ENCODE measurements at regions not wholly inside any gene's neighbourhood (a gene's known extent, or its start where the extent isn't known, plus 50 kb on each side); places are given as distances from the start of the nearest gene placed in this dataset.
"Not testable (repeated sequence)": the region's sequence is repeated elsewhere in the genome, so short reads cannot be mapped to it uniquely, and the experiment has no call there.

- H3K9ac ChIP-seq (ENCODE audit: low read depth, low read length) = no peak overlapping the region
- H3K36me3 ChIP-seq (ENCODE audit: insufficient read depth, low read length) = no peaks in the 10 kb centered on the region
- peaks cover 12% of the 10 kb centered on the region; the same call in 1 of the 2 replicates for H3K4me1 ChIP-seq (ENCODE audit: insufficient read depth, low read length)
These were observed 339.2 kb upstream of the ONECUT1 start for GRCh38 chr15:53129121-53129904.

GRCh38 chr15:53128652-53129051 is 338.5 kb upstream of the ONECUT1 start:
- H3K4me1 ChIP-seq (ENCODE audit: insufficient read depth, low read length) = peaks cover 12% of the 10 kb centered on the region; the same call in 1 of the 2 replicates
- H3K36me3 ChIP-seq (ENCODE audit: insufficient read depth, low read length) = no peaks in the 10 kb centered on the region
- no peaks in the 10 kb centered on the region for H3K9me3 ChIP-seq (ENCODE audit: control insufficient read depth, insufficient read depth, low read length)
- no peak overlapping the region for H3K9ac ChIP-seq (ENCODE audit: low read depth, low read length)

More at GRCh38 chr15:53129121-53129904, 339.2 kb upstream of the ONECUT1 start:
- H3K9me3 ChIP-seq (ENCODE audit: control insufficient read depth, insufficient read depth, low read length) = no peaks in the 10 kb centered on the region

GRCh38 chr15:53126144-53126543 is 336.0 kb upstream of the ONECUT1 start:
- no peak overlapping the region for H3K9ac ChIP-seq (ENCODE audit: low read depth, low read length)
- H3K36me3 ChIP-seq (ENCODE audit: insufficient read depth, low read length) = no peaks in the 10 kb centered on the region
- peaks cover 12% of the 10 kb centered on the region; the same call in 1 of the 2 replicates for H3K4me1 ChIP-seq (ENCODE audit: insufficient read depth, low read length)
- H3K9me3 ChIP-seq (ENCODE audit: control insufficient read depth, insufficient read depth, low read length) = no peaks in the 10 kb centered on the region

GRCh38 chr15:53122818-53123217 is 332.7 kb upstream of the ONECUT1 start:
- Histone ChIP-seq H3K9ac (ENCODE audit: low read depth, low read length) (no peak overlapping the region), H3K36me3 (ENCODE audit: insufficient read depth, low read length) (no peaks in the 10 kb centered on the region), H3K4me1 (ENCODE audit: insufficient read depth, low read length) (no peaks in the 10 kb centered on the region), H3K9me3 (ENCODE audit: control insufficient read depth, insufficient read depth, low read length) (no peaks in the 10 kb centered on the region)

- not testable (repeated sequence) for H3K36me3 ChIP-seq (ENCODE audit: insufficient read depth, low read length); H3K9me3 ChIP-seq (ENCODE audit: control insufficient read depth, insufficient read depth, low read length); H3K9ac ChIP-seq (ENCODE audit: low read depth, low read length); H3K4me1 ChIP-seq (ENCODE audit: insufficient read depth, low read length)
These were observed 326.8 kb upstream of the ONECUT1 start for GRCh38 chr15:53116915-53117314.

GRCh38 chr15:53116169-53116568 is 326.0 kb upstream of the ONECUT1 start:
- Histone ChIP-seq H3K36me3 (ENCODE audit: insufficient read depth, low read length) (no peaks in the 10 kb centered on the region), H3K9ac (ENCODE audit: low read depth, low read length) (no peak overlapping the region), H3K4me1 (ENCODE audit: insufficient read depth, low read length) (peaks cover 6% of the 10 kb centered on the region; the same call in 1 of the 2 replicates), H3K9me3 (ENCODE audit: control insufficient read depth, insufficient read depth, low read length) (peaks cover 2% of the 10 kb centered on the region; the same call in 1 of the 2 replicates)

- no peaks in the 10 kb centered on the region for H3K36me3 ChIP-seq (ENCODE audit: insufficient read depth, low read length)
- H3K9me3 ChIP-seq (ENCODE audit: control insufficient read depth, insufficient read depth, low read length) = peaks cover 2% of the 10 kb centered on the region; the same call in 1 of the 2 replicates
- H3K4me1 ChIP-seq (ENCODE audit: insufficient read depth, low read length) = peaks cover 10% of the 10 kb centered on the region; the same call in 1 of the 2 replicates
- H3K9ac ChIP-seq (ENCODE audit: low read depth, low read length) = no peak overlapping the region
These were observed 325.4 kb upstream of the ONECUT1 start for GRCh38 chr15:53115563-53115962.

GRCh38 chr15:53114960-53115359 is 324.8 kb upstream of the ONECUT1 start:
- Histone ChIP-seq H3K4me1 (ENCODE audit: insufficient read depth, low read length) (peaks cover 10% of the 10 kb centered on the region; the same call in 1 of the 2 replicates), H3K36me3 (ENCODE audit: insufficient read depth, low read length) (no peaks in the 10 kb centered on the region), H3K9ac (ENCODE audit: low read depth, low read length) (no peak overlapping the region), H3K9me3 (ENCODE audit: control insufficient read depth, insufficient read depth, low read length) (peaks cover 2% of the 10 kb centered on the region; the same call in 1 of the 2 replicates)

- no peak overlapping the region for H3K9ac ChIP-seq (ENCODE audit: low read depth, low read length)
- H3K36me3 ChIP-seq (ENCODE audit: insufficient read depth, low read length) = no peaks in the 10 kb centered on the region
- H3K9me3 ChIP-seq (ENCODE audit: control insufficient read depth, insufficient read depth, low read length) = no peaks in the 10 kb centered on the region
- peaks cover 10% of the 10 kb centered on the region; the same call in 1 of the 2 replicates for H3K4me1 ChIP-seq (ENCODE audit: insufficient read depth, low read length)
These were observed 320.9 kb upstream of the ONECUT1 start for GRCh38 chr15:53110999-53111398.

- H3K4me1 ChIP-seq (ENCODE audit: insufficient read depth, low read length) = peaks cover 10% of the 10 kb centered on the region; the same call in 1 of the 2 replicates
- no peaks in the 10 kb centered on the region for H3K9me3 ChIP-seq (ENCODE audit: control insufficient read depth, insufficient read depth, low read length)
- H3K36me3 ChIP-seq (ENCODE audit: insufficient read depth, low read length) = no peaks in the 10 kb centered on the region
- no peak overlapping the region for H3K9ac ChIP-seq (ENCODE audit: low read depth, low read length)
These were observed 318.2 kb upstream of the ONECUT1 start for GRCh38 chr15:53108319-53108718.

- H3K36me3 ChIP-seq (ENCODE audit: insufficient read depth, low read length) = no peaks in the 10 kb centered on the region
- peaks cover 10% of the 10 kb centered on the region; the same call in 1 of the 2 replicates for H3K4me1 ChIP-seq (ENCODE audit: insufficient read depth, low read length)
- no peaks in the 10 kb centered on the region for H3K9me3 ChIP-seq (ENCODE audit: control insufficient read depth, insufficient read depth, low read length)
- no peak overlapping the region for H3K9ac ChIP-seq (ENCODE audit: low read depth, low read length)
These were observed 317.7 kb upstream of the ONECUT1 start for GRCh38 chr15:53107855-53108254.

GRCh38 chr15:53106505-53107286 is 316.6 kb upstream of the ONECUT1 start:
- Histone ChIP-seq H3K9ac (ENCODE audit: low read depth, low read length) (no peak overlapping the region), H3K9me3 (ENCODE audit: control insufficient read depth, insufficient read depth, low read length) (no peaks in the 10 kb centered on the region), H3K4me1 (ENCODE audit: insufficient read depth, low read length) (peaks cover 9% of the 10 kb centered on the region; the same call in 1 of the 2 replicates), H3K36me3 (ENCODE audit: insufficient read depth, low read length) (no peaks in the 10 kb centered on the region)

GRCh38 chr15:53102483-53102882 is 312.3 kb upstream of the ONECUT1 start:
- Histone ChIP-seq H3K4me1 (ENCODE audit: insufficient read depth, low read length) (no peaks in the 10 kb centered on the region), H3K9me3 (ENCODE audit: control insufficient read depth, insufficient read depth, low read length) (no peaks in the 10 kb centered on the region), H3K9ac (ENCODE audit: low read depth, low read length) (no peak overlapping the region), H3K36me3 (ENCODE audit: insufficient read depth, low read length) (no peaks in the 10 kb centered on the region)

GRCh38 chr15:53080484-53080883 is 290.3 kb upstream of the ONECUT1 start:
- Histone ChIP-seq H3K9ac (ENCODE audit: low read depth, low read length) (no peak overlapping the region), H3K36me3 (ENCODE audit: insufficient read depth, low read length) (no peaks in the 10 kb centered on the region), H3K9me3 (ENCODE audit: control insufficient read depth, insufficient read depth, low read length) (no peaks in the 10 kb centered on the region), H3K4me1 (ENCODE audit: insufficient read depth, low read length) (0 out of 2 replicates have a peak, but pooled peaks cover 3% of the 10 kb centered on the region)

All from ES-I3 (cell line).